Heart left ventricle (tissue), 13 donors: ENCODE measurements at regions not wholly inside any gene's neighbourhood (a gene's known extent, or its start where the extent isn't known, plus 50 kb on each side); places are given as distances from the start of the nearest gene placed in this dataset.

Source experiments
- CTCF ChIP-seq, 12 donors: fragments of 200-600 bp; sonication (generic) in 4 of 12; IDR thresholded peaks; one replicate each; pipeline versions ENCODE4 v1.5.0 to v1.8.0; 2018 to 2022; ENCODE audit warnings: antibody characterized with exemption in 12 of 12, mild to moderate bottlenecking in 5 of 12
- POLR2A ChIP-seq, 2 donors: fragments of 450-650 bp; IDR thresholded peaks; one replicate each; pipeline ENCODE4 v1.6.1; 2017; ENCODE audit warnings: antibody characterized with exemption in 2 of 2, mild to moderate bottlenecking in 2 of 2, moderate library complexity in 2 of 2
- donor health status: ischemic (EF 13 %, LVEDD 7.1; RV severe dilation, severe dysfunction).
- donor health status: DM: no; HTN: yes; CAD: no.
- donor health status: DM: no; HTN: no; CAD: no.
- donor health status: ischemic (EF 25% LVEDD 6.9; RV normal size, moderate dysfunction).
- donor health status: ischemic (EF 25% LVEDD 5.7; RV mildly dilated, moderate dysfunction).
- donor health status: ischemic (EF 35%, LVEDD 5.7; RV mildly dilated, moderate dysfunction).
- donor health status: nonischemic (EF 11% LVEDD 7.7; RV severe dilation, severe dysfunction).
- donor health status: DM: yes; HTN: yes; CAD: no.
- donor health status: PGD.
- donor health status: ischemic (EF 29% LVEDD 5.4; RV normal size, mild dysfunction).
- donor health status: nonischemic (EF 23%, LVEDD 6.1; RV moderate dilation, normal function).

- peak; percentile 76 to 95 (median 91) for TF ChIP-seq CTCF (IDR thresholded peaks at IDR 0.05)
- TF ChIP-seq POLR2A (IDR thresholded peaks at IDR 0.05): no peak
These were observed 386.2 kb upstream of the ADGRL2 start for GRCh38 chr1:81414488-81415015.
